NCI-H1048 (cell line): ENCODE measurements at regions not wholly inside any gene's neighbourhood (a gene's known extent, or its start where the extent isn't known, plus 50 kb on each side); places are given as distances from the start of the nearest gene placed in this dataset.
"Not testable (repeated sequence)": the region's sequence is repeated elsewhere in the genome, so short reads cannot be mapped to it uniquely, and the experiment has no call there.

ENCODE experiments used
- DNase-seq: peaks from one replicate; lab custom pipeline; 2025; lab: John Stamatoyannopoulos, UW

- no peak for DNase-seq
These were observed 259.6 kb downstream of the CCER1 start for GRCh38 chr12:90695415-90695814.

GRCh38 chr12:90690120-90690519 lies 264.9 kb downstream of the CCER1 start:
- DNase-seq = no peak

DNA sequence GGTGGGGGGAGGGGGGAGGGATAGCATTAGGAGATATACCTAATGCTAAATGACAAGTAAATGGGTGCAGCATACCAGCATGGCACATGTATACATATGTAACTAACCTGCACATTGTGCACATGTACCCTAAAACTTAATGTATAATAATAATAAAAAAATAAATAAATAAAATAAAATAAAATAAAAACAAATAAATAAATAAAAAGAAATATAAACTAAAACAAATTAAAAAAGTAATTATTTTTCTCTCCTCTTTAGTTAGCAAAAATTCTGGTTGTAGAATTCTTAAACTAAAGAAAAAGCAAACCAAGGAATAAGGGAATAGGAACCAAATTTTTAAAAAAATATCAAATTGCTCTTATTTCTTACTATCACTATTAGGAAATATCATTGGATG lies 267.3 kb downstream of the CCER1 start:
- DNase-seq = not testable (repeated sequence)

DNA sequence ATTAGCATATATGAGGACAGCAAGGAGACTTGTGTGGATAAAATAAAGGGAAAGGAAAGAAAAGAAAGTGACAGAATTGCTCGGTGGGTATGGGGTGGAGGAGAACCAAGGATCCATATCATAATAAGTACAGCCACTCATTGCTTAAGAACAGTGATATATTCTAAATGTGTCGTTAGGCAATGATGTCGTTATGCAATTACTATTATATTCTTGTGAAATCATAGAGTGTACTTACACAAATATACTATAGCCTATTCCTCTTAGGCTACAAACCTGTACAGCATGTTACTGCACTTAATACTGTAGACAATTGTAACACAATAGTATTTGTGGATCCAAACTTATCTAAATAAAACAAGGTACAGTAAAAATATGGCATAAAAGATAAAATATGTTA lies 271.1 kb downstream of the CCER1 start:
- no peak for DNase-seq

DNA sequence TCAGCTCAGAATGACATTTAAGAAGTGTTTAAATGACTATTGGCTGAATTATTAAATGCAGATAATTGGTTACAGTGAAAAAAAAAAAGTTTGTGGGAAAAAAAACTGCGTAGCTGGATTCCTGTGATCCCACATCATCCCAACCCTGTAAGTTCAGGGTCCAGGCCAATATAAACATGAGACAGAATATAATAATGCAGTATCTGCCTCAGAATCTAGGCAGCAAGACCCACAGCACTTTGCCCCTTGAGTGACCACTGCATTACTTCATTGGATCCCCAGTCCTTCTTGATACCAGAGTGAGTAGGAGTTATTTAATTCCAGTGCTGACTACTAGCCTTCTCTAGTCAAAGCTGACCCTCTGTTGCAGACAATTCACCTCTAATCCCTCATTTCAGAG lies 272.6 kb downstream of the CCER1 start:
- no peak for DNase-seq

- no peak for DNase-seq
These were observed 275.3 kb downstream of the CCER1 start for GRCh38 chr12:90679674-90680073.

DNA sequence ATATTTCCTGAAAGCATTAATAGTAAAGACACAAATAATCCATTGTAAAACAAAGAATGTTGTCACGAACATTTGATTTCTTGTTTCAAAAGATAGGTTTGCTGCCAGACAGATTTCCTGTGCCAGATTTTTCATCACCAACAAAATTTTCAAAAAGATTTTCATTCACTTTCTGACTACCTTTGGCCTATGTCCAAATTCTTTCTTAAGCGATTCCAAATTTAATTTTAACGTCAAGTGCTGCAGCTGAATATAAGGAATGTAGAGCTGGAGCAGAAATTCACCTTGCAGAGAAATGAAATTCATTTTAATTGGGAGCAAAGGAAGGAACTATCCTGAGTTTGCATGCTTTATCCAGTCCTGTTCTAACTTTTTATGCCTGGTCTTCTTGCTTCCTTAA lies 277.4 kb downstream of the CCER1 start:
- no peak for DNase-seq

DNA sequence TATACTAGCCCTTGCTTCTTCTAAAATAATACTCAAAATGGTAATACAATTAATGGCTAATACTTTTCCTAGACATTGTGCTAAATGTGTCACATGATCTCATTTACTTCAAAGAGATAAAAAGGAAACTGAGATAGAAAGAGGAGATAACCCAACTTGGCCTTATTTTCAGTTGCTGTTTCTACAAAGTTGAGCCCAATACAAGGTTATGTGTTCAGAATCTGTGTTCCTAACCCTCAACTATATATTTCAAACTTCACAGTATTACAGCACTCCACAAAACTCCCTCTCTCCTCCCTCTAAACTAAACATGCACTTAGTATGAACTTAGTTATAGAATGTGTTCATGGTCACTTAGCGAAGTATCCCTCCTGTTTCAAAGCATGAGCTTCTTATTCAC lies 277.9 kb downstream of the CCER1 start:
- no peak for DNase-seq

GRCh38 chr12:90675106-90675505 lies 279.9 kb downstream of the CCER1 start:
- DNase-seq = no peak

- DNase-seq = no peak
These were observed 282.9 kb downstream of the CCER1 start for GRCh38 chr12:90672081-90672480.

DNA sequence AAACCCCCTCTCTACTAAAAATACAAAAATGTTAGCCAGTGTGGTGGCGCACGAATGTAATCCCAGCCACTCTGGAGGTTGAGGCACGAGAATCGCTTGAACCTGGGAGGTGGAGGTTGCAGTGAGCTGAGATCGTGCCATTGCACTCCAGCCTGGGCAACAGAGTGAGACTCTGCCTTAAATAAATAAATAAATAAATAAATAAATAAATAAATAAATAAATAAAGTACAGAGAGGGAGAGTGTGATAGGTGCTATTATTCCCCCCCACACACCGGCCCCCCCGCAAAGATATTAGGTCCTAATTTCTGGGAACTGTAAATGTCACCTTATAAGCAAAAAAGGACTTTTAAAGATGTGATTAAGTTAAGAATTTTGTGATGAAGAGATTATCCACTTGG lies 291.0 kb downstream of the CCER1 start:
- DNase-seq = not testable (repeated sequence)

DNA sequence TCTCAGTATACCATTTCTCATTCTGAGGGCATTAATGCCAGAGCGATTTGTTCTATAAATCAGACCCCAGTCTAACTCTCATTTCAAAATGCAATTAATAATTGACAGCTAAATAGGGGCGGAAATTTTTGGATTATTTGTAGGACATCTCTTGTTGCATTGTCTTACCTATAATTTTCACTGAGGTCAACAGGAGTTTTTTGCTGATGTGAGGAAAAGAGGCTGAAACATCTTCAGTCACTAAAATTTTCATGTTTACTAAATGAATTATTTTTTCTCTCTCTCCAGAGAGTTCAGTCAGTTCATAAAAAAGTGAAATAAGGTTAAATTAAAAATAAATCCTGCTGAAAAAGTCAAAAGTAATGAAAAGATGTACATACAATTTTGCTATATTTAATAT lies 295.9 kb downstream of the CCER1 start:
- DNase-seq = no peak

GRCh38 chr12:90653040-90653439 lies 301.9 kb downstream of the CCER1 start:
- no peak for DNase-seq

GRCh38 chr12:90652280-90652679 lies 302.7 kb downstream of the CCER1 start:
- no peak for DNase-seq

GRCh38 chr12:90645181-90645580 lies 309.8 kb downstream of the CCER1 start:
- DNase-seq = no peak

- no peak for DNase-seq
These were observed 323.3 kb downstream of the CCER1 start for GRCh38 chr12:90631591-90632212.

DNA sequence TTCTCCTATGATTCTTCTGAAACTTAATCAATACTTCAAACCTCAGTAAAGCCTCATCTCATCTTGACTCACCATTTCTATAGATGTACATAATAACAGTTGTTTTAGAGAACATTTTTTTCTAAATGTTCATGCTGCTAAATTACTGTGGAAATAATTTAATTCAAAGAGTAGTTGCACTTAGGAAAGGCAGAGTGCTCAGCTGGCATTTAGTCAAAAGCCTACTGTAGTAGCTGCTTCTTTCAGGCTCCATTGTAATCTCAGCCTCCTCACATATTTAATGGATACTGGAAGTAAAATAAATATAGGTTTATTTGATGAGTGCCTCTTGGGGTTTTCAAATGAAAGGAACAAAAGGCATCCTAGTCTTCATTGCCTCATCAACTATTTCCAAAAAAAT lies 325.0 kb downstream of the CCER1 start:
- no peak for DNase-seq

GRCh38 chr12:90628213-90628612 lies 326.8 kb downstream of the CCER1 start:
- DNase-seq = no peak

DNA sequence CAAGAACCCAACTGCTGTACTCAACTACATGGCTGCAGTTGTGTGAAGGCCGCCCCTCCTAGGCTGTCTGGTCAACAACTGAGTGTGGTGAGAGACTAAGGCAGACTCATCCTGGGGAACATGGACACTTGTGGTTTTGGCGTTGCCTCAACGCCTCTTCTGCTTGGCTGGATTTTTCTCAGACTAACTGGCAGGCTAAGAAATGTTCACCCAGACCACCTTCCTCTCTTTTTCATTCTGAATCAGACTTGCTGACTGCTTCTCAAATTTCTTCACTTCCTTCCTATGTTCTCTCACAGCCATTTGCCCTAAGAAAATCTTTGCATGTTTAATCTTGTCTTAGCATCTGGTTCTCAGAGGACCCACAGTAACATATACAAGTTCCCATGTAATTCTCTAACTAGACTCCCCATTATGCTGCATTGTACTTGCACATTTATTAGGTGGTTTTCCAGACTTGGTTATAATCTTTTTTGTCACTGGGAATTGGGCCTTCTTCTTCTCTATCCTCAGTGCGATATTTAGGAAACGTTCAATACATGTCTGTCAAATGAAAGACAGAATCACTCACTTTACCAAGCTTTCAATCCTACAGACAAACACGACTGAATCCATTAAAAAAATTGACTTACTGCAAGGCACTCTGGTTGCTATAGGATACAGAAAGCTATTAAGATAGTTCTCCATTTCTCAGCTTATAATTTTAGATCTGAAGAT lies 327.6 kb downstream of the CCER1 start:
- no peak for DNase-seq

DNA sequence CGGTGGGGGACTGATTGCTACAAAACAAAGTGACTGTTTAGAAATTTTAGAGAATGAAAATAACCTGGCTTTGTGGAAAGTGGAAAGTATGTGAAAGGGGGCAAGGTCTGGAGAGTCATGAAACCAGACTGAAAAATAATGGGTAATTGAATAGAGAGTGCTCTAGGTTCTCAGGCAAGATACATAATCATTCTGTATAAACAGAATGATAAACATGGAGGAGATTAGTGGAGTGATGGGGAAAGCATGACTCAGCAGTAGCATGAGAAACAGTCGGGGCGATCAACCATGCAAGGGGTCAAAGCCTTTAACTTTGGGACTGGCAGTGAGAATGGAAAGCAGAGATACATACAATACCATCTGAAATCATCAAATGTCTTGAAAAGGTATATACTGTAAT lies 332.5 kb downstream of the CCER1 start:
- no peak for DNase-seq

DNA sequence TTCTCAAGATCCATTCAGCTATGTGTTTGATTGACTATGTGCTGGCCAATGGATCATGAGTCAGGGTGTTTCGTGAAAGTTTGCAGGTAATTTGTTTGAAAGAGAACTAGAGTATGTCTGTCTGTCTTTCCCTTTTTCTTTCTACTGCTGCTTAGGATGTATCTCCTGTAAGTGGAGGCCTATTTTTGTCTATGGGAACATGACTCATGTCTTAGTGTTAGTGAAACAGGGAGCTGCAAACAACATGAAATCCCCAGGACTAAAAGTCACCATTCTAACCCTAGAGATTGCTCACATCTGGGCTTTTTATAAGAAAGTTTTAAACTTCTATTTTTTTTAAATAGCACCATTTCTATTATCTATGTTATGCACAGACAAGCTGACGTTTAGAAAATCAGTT lies 333.0 kb downstream of the CCER1 start:
- no peak for DNase-seq

DNA sequence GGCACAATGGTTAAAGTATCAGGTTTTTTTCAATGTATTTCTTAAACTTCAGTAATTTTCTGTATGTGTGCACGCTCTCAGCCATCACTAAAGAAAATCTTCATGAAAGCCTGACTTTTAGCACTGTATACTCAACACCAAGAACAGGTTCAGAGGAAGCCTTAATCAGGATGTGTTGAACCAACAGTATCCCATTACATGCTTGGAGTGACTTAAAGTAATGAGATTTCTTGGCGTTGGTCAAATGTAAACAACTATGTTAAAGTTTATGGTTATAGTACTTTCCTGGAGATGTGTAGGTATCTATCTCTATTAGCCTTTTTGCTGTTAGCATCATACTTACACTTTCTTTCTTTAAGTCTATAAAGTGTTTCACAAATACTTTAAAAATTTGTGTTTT lies 335.0 kb downstream of the CCER1 start:
- DNase-seq = no peak

DNA sequence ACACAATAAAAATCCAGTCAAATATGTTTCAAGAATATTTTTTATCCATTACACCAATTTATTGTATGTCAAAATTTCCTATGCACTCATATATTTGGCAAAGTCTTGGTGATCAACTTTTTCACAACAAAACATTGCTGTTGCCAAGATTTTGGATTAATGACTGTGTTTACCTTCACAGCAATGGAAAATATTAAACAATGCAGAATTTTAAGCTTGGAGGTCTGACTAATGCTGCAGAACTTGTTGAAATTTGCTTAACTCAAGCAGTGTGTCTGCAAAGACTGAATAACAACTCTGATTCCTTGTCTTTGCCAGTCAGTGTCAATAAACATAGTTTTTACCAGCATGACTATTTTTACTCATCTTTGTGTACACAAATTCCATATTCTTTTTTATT lies 336.4 kb downstream of the CCER1 start:
- DNase-seq = no peak

DNA sequence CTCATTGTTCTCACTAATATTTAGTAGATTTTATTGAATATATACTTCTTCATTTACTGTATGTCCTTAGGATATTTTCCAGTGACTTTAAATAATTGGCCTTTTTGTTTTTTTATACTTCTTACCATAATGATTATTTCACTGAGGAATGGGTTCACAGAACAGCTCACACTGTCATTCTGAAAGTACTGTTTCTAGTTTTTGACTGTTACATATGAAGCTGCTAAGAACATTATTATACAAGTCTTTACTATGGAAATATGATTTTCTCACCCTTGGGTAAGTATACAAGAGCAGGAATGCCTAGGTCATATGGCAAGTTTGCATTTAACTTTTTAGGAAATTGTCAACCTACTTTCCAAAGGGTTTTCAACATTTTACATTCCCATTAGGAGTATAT lies 343.1 kb downstream of the CCER1 start:
- no peak for DNase-seq
